Smooth muscle cell (in vitro differentiated cells): ENCODE measurements at regions not wholly inside any gene's neighbourhood (a gene's known extent, or its start where the extent isn't known, plus 50 kb on each side); places are given as distances from the start of the nearest gene placed in this dataset.

Source experiments
- DNase-seq: peaks from one replicate; lab custom pipeline; 2025; ENCODE audit not compliant: unreplicated experiment; lab: John Stamatoyannopoulos, UW
- H2AFZ ChIP-seq: fragments of 200-600 bp; sonication (generic); 2 replicates; pipeline ENCODE4 v1.6.0; 2016; ENCODE audit warnings: antibody characterized with exemption, low read depth, mild to moderate bottlenecking
- H3F3A ChIP-seq: fragments of 200-600 bp; sonication (generic); 2 replicates; pipeline ENCODE4 v1.6.0; 2017; ENCODE audit warnings: antibody characterized with exemption, low read depth
- H3K27ac ChIP-seq: fragments of 200-600 bp; sonication (generic); 2 replicates; pipeline ENCODE4 v1.5.1; 2016; ENCODE audit warnings: low read depth, mild to moderate bottlenecking
- H3K27me3 ChIP-seq: fragments of 200-600 bp; sonication (generic); 2 replicates; pipeline ENCODE4 v1.6.1; 2016; ENCODE audit warnings: low read depth, mild to moderate bottlenecking
- H3K36me3 ChIP-seq: fragments of 200-600 bp; sonication (generic); 2 replicates; pipeline ENCODE4 v1.5.1; 2016; ENCODE audit warnings: low read depth
- H3K4me1 ChIP-seq: fragments of 200-600 bp; sonication (generic); 2 replicates; pipeline ENCODE4 v1.5.1; 2016; ENCODE audit warnings: low read depth
- H3K4me2 ChIP-seq: fragments of 200-600 bp; sonication (generic); 2 replicates; pipeline ENCODE4 v1.6.0; 2016; ENCODE audit warnings: mild to moderate bottlenecking
- H3K4me3 ChIP-seq: fragments of 200-600 bp; sonication (generic); 2 replicates; pipeline ENCODE4 v1.5.1; 2016; ENCODE audit warnings: mild to moderate bottlenecking
- H3K79me2 ChIP-seq: fragments of 200-600 bp; sonication (generic); 2 replicates; pipeline ENCODE4 v1.6.0; 2016; ENCODE audit warnings: low read depth, mild to moderate bottlenecking
- H3K9ac ChIP-seq: fragments of 200-600 bp; sonication (generic); 2 replicates; pipeline ENCODE4 v1.6.0; 2016; ENCODE audit warnings: low read depth
- H3K9me3 ChIP-seq: fragments of 200-600 bp; sonication (generic); replicated peaks from 2 replicates; pipeline ENCODE4 v1.5.1; 2016; ENCODE audit warnings: low read depth
- H4K20me1 ChIP-seq: fragments of 200-600 bp; sonication (generic); 2 replicates; pipeline ENCODE4 v1.6.0; 2016; ENCODE audit warnings: low read depth
- WGBS: methylation state at CpG from one replicate; pipeline ENCODE4 v1.1.7; 2016; ENCODE audit warnings: low lambda C conversion rate; 5-methylcytosine and 5-hydroxymethylcytosine counted together
- TF ChIP-seq, protein P1 (sequence below): fragments of 200-600 bp; sonication (generic); IDR thresholded peaks from 2 replicates; pipeline ENCODE4 v1.5.1; 2017; ENCODE audit warnings: borderline replicate concordance, mild to moderate bottlenecking, antibody characterized with exemption; ENCODE audit not compliant: insufficient read depth, poor library complexity, severe bottlenecking

DNA sequence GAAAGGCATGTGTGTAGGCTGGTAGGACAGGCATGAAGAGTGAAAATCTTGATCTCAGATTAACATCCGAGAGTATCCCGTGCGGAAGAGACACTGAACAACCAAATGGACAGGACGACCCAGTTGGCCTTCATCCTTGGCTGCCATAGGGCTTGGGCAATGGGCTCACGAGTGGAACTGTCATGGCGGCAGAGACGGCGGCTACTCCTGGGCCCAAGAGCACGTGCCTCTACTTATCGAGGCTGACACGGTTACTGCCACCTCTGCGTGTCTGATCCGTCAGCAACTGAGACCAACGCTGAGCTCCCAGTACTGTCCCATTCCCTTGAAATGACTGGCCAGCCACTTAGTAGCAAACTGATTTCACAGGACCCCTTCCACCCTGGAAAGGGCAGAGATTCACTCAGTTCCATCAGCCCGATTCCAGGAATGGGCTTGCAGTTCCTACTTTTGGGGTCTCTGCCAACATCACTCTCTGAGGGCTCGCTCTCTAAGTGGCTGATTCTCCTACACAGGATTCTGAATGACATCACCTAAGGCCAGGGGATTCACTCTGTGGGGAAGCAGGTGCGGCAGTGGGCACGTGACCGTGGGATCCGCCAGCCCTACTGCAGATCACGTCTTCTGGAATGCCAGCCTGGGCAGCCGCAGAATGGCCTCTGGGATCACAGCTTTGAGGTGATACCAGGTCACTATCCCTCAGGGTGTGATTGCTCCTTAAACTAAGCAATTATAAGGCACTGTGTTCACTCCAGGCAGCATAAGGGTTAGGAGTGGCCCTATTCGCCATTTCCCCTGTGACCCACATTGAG, 97.8 kb downstream of the RPS6KA4 start:
- Histone ChIP-seq H2AFZ (no peak overlapping the region), H3K4me3 (no peak overlapping the region), H3F3A (no peaks in the 10 kb centered on the region), H3K27me3 (no peaks in the 10 kb centered on the region), H3K4me1 (peaks cover 5% of the 10 kb centered on the region), H3K36me3 (no peaks in the 10 kb centered on the region), H3K4me2 (no peak overlapping the region), H3K9ac (no peak overlapping the region), H4K20me1 (no peaks in the 10 kb centered on the region), H3K9me3 (no peaks in the 10 kb centered on the region), H3K27ac (no peak overlapping the region), H3K79me2 (no peaks in the 10 kb centered on the region)
- WGBS, result 92% methylated on average over 23 of the region's 23 CpGs
- TF ChIP-seq, protein P1, sequence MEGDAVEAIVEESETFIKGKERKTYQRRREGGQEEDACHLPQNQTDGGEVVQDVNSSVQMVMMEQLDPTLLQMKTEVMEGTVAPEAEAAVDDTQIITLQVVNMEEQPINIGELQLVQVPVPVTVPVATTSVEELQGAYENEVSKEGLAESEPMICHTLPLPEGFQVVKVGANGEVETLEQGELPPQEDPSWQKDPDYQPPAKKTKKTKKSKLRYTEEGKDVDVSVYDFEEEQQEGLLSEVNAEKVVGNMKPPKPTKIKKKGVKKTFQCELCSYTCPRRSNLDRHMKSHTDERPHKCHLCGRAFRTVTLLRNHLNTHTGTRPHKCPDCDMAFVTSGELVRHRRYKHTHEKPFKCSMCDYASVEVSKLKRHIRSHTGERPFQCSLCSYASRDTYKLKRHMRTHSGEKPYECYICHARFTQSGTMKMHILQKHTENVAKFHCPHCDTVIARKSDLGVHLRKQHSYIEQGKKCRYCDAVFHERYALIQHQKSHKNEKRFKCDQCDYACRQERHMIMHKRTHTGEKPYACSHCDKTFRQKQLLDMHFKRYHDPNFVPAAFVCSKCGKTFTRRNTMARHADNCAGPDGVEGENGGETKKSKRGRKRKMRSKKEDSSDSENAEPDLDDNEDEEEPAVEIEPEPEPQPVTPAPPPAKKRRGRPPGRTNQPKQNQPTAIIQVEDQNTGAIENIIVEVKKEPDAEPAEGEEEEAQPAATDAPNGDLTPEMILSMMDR, result no peak
- no peak for DNase-seq

DNA sequence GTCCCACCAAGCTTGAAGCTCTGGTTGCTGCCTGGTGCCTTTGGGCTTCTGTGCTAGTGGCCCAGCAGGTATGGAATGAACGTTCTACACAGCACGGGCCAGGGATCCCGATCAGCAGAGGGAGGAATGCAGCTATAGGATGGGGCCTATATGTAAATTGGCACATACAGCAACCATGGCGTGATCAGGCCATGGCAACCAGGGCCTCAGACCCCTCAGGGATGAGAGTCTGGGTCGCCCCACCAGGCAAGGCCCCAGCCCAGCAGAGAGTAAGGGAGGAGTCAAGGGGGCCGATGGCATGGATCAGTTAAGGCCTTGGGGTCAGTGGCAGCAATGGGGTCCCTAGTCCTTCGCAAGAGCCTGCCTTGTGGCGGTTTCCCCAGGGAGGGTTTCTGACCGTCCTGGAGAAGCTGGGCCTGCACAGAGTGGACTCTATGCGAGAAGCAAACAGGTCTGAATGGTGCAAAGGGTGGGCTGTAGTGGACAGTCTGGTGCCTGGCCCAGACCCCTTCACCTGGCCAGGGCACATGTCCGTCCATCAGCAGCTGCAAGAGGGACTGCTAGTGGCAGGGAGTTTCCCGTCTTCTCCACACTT, 98.2 kb upstream of the SLC22A11 start:
- H3K27ac ChIP-seq, result no peak overlapping the region
- no peaks in the 10 kb centered on the region for H3K36me3 ChIP-seq
- H3K4me2 ChIP-seq, result no peak overlapping the region
- no peaks in the 10 kb centered on the region for H3K9me3 ChIP-seq
- TF ChIP-seq, protein P1, result no peak
- no peak overlapping the region for H2AFZ ChIP-seq
- no peaks in the 10 kb centered on the region for H3F3A ChIP-seq
- no peak overlapping the region for H3K4me3 ChIP-seq
- H4K20me1 ChIP-seq, result no peaks in the 10 kb centered on the region
- H3K4me1 ChIP-seq, result peaks cover 5% of the 10 kb centered on the region
- no peaks in the 10 kb centered on the region for H3K79me2 ChIP-seq
- no peak for DNase-seq
- H3K9ac ChIP-seq, result no peak overlapping the region
- WGBS, result 87% methylated on average over 12 of the region's 12 CpGs
- H3K27me3 ChIP-seq, result no peaks in the 10 kb centered on the region

DNA sequence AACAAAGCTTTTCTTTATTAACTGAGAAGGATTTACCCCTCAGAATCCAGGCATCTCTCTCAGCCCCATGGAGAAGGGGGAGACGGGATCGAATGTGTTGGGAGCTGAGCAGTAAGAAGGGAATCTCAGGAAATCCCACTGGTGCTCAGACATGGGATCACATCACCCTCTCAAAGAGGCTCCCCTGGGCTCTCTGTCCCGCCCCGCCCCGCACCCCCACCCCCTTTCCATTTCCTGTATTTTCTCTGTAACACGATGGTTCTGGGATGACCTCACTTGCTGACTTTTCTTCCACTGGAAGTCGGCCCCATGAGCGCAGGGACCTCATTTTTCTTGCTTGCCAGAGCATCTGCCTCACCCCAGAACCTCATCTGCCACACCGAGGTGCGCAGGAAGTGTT, 96.7 kb upstream of the SLC22A11 start:
- WGBS, result 42% methylated on average over 8 of the region's 10 CpGs
- peaks cover 5% of the 10 kb centered on the region for H3K4me1 ChIP-seq
- no peaks in the 10 kb centered on the region for H4K20me1 ChIP-seq
- no peaks in the 10 kb centered on the region for H3K36me3 ChIP-seq
- no peaks in the 10 kb centered on the region for H3K79me2 ChIP-seq
- TF ChIP-seq, protein P1, result no peak
- no peak overlapping the region for H2AFZ ChIP-seq
- H3K9me3 ChIP-seq, result no peaks in the 10 kb centered on the region
- no peaks in the 10 kb centered on the region for H3K27me3 ChIP-seq
- no peak overlapping the region for H3K4me3 ChIP-seq
- H3K4me2 ChIP-seq, result no peak overlapping the region
- no peak overlapping the region for H3K9ac ChIP-seq
- no peaks in the 10 kb centered on the region for H3F3A ChIP-seq
- DNase-seq, result no peak
- H3K27ac ChIP-seq, result no peak overlapping the region
